Smooth muscle cell (in vitro differentiated cells): ENCODE measurements at regions not wholly inside any gene's neighbourhood (a gene's known extent, or its start where the extent isn't known, plus 50 kb on each side); places are given as distances from the start of the nearest gene placed in this dataset.
"Not testable (repeated sequence)": the region's sequence is repeated elsewhere in the genome, so short reads cannot be mapped to it uniquely, and the experiment has no call there.

Experiments used
- DNase-seq: peaks from one replicate; lab custom pipeline; 2025; ENCODE audit not compliant: unreplicated experiment; lab: John Stamatoyannopoulos, UW
- H2AFZ ChIP-seq: fragments of 200-600 bp; sonication (generic); 2 replicates; pipeline ENCODE4 v1.6.0; 2016; ENCODE audit warnings: antibody characterized with exemption, low read depth, mild to moderate bottlenecking
- H3F3A ChIP-seq: fragments of 200-600 bp; sonication (generic); 2 replicates; pipeline ENCODE4 v1.6.0; 2017; ENCODE audit warnings: antibody characterized with exemption, low read depth
- H3K27ac ChIP-seq: fragments of 200-600 bp; sonication (generic); 2 replicates; pipeline ENCODE4 v1.5.1; 2016; ENCODE audit warnings: low read depth, mild to moderate bottlenecking
- H3K27me3 ChIP-seq: fragments of 200-600 bp; sonication (generic); 2 replicates; pipeline ENCODE4 v1.6.1; 2016; ENCODE audit warnings: low read depth, mild to moderate bottlenecking
- H3K36me3 ChIP-seq: fragments of 200-600 bp; sonication (generic); 2 replicates; pipeline ENCODE4 v1.5.1; 2016; ENCODE audit warnings: low read depth
- H3K4me1 ChIP-seq: fragments of 200-600 bp; sonication (generic); 2 replicates; pipeline ENCODE4 v1.5.1; 2016; ENCODE audit warnings: low read depth
- H3K4me2 ChIP-seq: fragments of 200-600 bp; sonication (generic); 2 replicates; pipeline ENCODE4 v1.6.0; 2016; ENCODE audit warnings: mild to moderate bottlenecking
- H3K4me3 ChIP-seq: fragments of 200-600 bp; sonication (generic); 2 replicates; pipeline ENCODE4 v1.5.1; 2016; ENCODE audit warnings: mild to moderate bottlenecking
- H3K79me2 ChIP-seq: fragments of 200-600 bp; sonication (generic); 2 replicates; pipeline ENCODE4 v1.6.0; 2016; ENCODE audit warnings: low read depth, mild to moderate bottlenecking
- H3K9ac ChIP-seq: fragments of 200-600 bp; sonication (generic); 2 replicates; pipeline ENCODE4 v1.6.0; 2016; ENCODE audit warnings: low read depth
- H3K9me3 ChIP-seq: fragments of 200-600 bp; sonication (generic); replicated peaks from 2 replicates; pipeline ENCODE4 v1.5.1; 2016; ENCODE audit warnings: low read depth
- H4K20me1 ChIP-seq: fragments of 200-600 bp; sonication (generic); 2 replicates; pipeline ENCODE4 v1.6.0; 2016; ENCODE audit warnings: low read depth
- CTCF ChIP-seq: fragments of 200-600 bp; sonication (generic); IDR thresholded peaks from 2 replicates; pipeline ENCODE4 v1.5.1; 2017; ENCODE audit warnings: borderline replicate concordance, mild to moderate bottlenecking, antibody characterized with exemption; ENCODE audit not compliant: insufficient read depth, poor library complexity, severe bottlenecking
- WGBS: methylation state at CpG from one replicate; pipeline ENCODE4 v1.1.7; 2016; ENCODE audit warnings: low lambda C conversion rate; 5-methylcytosine and 5-hydroxymethylcytosine counted together

- WGBS = 79% methylated on average over 2 of the region's 2 CpGs
Measured at GRCh38 chr11:56843816-56844215, 95.3 kb upstream of the OR9G4 start.

GRCh38 chr11:56842814-56843794 is 94.6 kb upstream of the OR9G4 start:
- TF ChIP-seq CTCF = no peak
- no peaks in the 10 kb centered on the region for H4K20me1 ChIP-seq
- no peak overlapping the region for H3K4me3 ChIP-seq
- H3K4me1 ChIP-seq = peaks cover 5% of the 10 kb centered on the region
- H3K9ac ChIP-seq = no peak overlapping the region
- no peak overlapping the region for H3K4me2 ChIP-seq
- H3K27me3 ChIP-seq = no peaks in the 10 kb centered on the region
- H3K36me3 ChIP-seq = no peaks in the 10 kb centered on the region
- no peak overlapping the region for H3K27ac ChIP-seq
- no peaks in the 10 kb centered on the region for H3K9me3 ChIP-seq
- no peaks in the 10 kb centered on the region for H3K79me2 ChIP-seq
- no peak overlapping the region for H2AFZ ChIP-seq
- no peaks in the 10 kb centered on the region for H3F3A ChIP-seq
- DNase-seq = no peak
- 79% methylated on average over 5 of the region's 5 CpGs for WGBS

More at GRCh38 chr11:56843816-56844215, 95.3 kb upstream of the OR9G4 start:
- H3K9me3 ChIP-seq = no peaks in the 10 kb centered on the region
- H3K27ac ChIP-seq = no peak overlapping the region
- H3K79me2 ChIP-seq = no peaks in the 10 kb centered on the region
- H3F3A ChIP-seq = no peaks in the 10 kb centered on the region
- H3K9ac ChIP-seq = no peak overlapping the region
- H3K4me2 ChIP-seq = no peak overlapping the region
- TF ChIP-seq CTCF = no peak
- peak overlapping the region; percentile 29 for H2AFZ ChIP-seq
- DNase-seq = no peak
- H3K27me3 ChIP-seq = no peaks in the 10 kb centered on the region
- H3K36me3 ChIP-seq = no peaks in the 10 kb centered on the region
- peaks cover 5% of the 10 kb centered on the region for H3K4me1 ChIP-seq
- no peaks in the 10 kb centered on the region for H4K20me1 ChIP-seq
- no peak overlapping the region for H3K4me3 ChIP-seq

- 22% methylated on average over 8 of the region's 8 CpGs for WGBS
- no peaks in the 10 kb centered on the region for H3F3A ChIP-seq
- no peaks in the 10 kb centered on the region for H3K9me3 ChIP-seq
- no peaks in the 10 kb centered on the region for H3K36me3 ChIP-seq
- H3K27me3 ChIP-seq = no peaks in the 10 kb centered on the region
- peak overlapping the region; percentile 21 for H2AFZ ChIP-seq
- no peak overlapping the region for H3K27ac ChIP-seq
- no peaks in the 10 kb centered on the region for H3K79me2 ChIP-seq
- no peak for DNase-seq
- peak; percentile 79 for TF ChIP-seq CTCF
- H3K4me3 ChIP-seq = peak overlapping the region; percentile 15
- H3K4me1 ChIP-seq = no peaks in the 10 kb centered on the region
- no peak overlapping the region for H3K9ac ChIP-seq
- peak overlapping the region; percentile 56 for H3K4me2 ChIP-seq
- no peaks in the 10 kb centered on the region for H4K20me1 ChIP-seq
Measured at GRCh38 chr11:56841210-56841810, 92.8 kb upstream of the OR9G4 start.

- not testable (repeated sequence) for H3K27ac ChIP-seq, H2AFZ ChIP-seq, H3K4me1 ChIP-seq, H4K20me1 ChIP-seq, H3F3A ChIP-seq, H3K36me3 ChIP-seq, H3K27me3 ChIP-seq, H3K79me2 ChIP-seq, H3K9ac ChIP-seq, H3K4me3 ChIP-seq, H3K9me3 ChIP-seq, DNase-seq, H3K4me2 ChIP-seq
- WGBS = 82% methylated on average over 5 of the region's 5 CpGs
Measured at GRCh38 chr11:56827357-56827756, 78.9 kb upstream of the OR9G4 start.
